ENCODE measurements at regions not wholly inside any gene's neighbourhood (a gene's known extent, or its start where the extent isn't known, plus 50 kb on each side); places are given as distances from the start of the nearest gene placed in this dataset.

- no peak for TF ChIP-seq ZNF274 (IDR thresholded peaks at IDR 0.05; ENCODE audit: low read depth, low read length)
- TF ChIP-seq YY1 (IDR thresholded peaks at IDR 0.05; ENCODE audit: insufficient read depth, insufficient read length): no peak
These were observed 261.1 kb downstream of the FNDC1 start for GRCh38 chr6:159430323-159430722.

All from NT2/D1 (cell line).